ENCODE measurements at regions not wholly inside any gene's neighbourhood (a gene's known extent, or its start where the extent isn't known, plus 50 kb on each side); places are given as distances from the start of the nearest gene placed in this dataset.

DNA sequence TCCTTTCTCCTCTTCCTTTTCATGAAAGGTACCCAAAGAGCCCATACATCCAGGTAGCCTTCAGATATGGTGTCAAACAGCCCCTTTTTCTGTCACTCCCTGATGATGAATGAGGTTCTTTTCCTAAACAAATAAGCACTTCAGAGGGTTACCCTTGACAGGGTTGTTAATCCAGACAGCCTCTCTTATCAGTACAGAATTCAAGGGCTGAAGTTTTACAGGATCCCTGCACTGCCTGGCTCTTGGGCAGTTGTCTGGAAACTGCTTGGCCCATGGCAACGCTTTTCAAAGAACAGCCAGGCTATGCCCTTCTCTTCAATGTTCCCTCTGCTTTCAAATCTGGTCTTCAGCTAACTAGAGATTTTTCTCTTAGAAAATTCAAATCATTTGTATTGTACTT, 352.6 kb upstream of the FAM241A start:
- peaks cover 0 to 2% (median 0%) of the 10 kb centered on the region in 3 donors for H3K27me3 Mint-ChIP-seq (ENCODE audit: low read depth in 3 of 3)
- no peak for DNase-seq
- peaks cover 0 to 15% (median 2%) of the 10 kb centered on the region in 6 donors for H3K9me3 Mint-ChIP-seq
- no peaks in the 10 kb centered on the region for H3K4me1 Mint-ChIP-seq
- no peak overlapping the region for H3K4me3 Mint-ChIP-seq
- H3K36me3 Mint-ChIP-seq, result no peaks in the 10 kb centered on the region
- H3K27ac Mint-ChIP-seq, result no peak overlapping the region

DNA sequence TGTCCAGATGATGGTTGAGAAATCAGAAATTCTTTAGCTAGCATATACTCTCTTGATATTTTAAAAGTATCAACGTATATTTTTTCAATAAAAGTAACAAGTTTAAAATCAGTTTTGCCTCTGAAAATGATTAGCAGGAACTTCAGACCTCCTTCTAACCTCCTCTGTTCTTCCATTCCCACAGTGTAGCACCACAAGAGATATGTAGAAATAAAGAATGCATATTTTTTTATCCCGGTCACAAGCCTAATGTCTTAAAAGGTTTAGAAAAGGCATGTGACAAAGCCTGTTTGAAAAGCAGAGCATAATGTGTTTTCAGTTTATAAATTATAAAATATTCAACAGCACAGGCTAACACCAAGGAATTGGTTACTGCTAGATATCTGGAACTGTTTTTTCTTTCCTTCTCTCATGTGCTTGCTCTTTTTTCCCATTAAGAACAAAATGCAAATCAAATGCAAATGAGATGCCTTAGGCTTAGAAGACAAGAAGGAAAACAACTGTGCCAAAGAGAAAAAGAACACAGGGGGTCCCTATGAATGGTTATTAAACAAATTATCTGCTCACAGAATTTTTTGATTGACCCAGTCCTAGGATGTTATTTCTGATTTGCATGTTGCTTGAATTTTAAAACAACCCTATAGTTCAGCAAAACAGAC, 351.7 kb upstream of the FAM241A start:
- H3K4me3 Mint-ChIP-seq, result no peak overlapping the region
- no peak overlapping the region for H3K27ac Mint-ChIP-seq
- H3K9me3 Mint-ChIP-seq, result peaks cover 0 to 15% (median 4%) of the 10 kb centered on the region in 6 donors
- H3K4me1 Mint-ChIP-seq, result no peaks in the 10 kb centered on the region
- H3K27me3 Mint-ChIP-seq (ENCODE audit: low read depth in 3 of 3), result peaks cover 0 to 2% (median 0%) of the 10 kb centered on the region in 3 donors
- DNase-seq, result no peak
- no peaks in the 10 kb centered on the region for H3K36me3 Mint-ChIP-seq

DNA sequence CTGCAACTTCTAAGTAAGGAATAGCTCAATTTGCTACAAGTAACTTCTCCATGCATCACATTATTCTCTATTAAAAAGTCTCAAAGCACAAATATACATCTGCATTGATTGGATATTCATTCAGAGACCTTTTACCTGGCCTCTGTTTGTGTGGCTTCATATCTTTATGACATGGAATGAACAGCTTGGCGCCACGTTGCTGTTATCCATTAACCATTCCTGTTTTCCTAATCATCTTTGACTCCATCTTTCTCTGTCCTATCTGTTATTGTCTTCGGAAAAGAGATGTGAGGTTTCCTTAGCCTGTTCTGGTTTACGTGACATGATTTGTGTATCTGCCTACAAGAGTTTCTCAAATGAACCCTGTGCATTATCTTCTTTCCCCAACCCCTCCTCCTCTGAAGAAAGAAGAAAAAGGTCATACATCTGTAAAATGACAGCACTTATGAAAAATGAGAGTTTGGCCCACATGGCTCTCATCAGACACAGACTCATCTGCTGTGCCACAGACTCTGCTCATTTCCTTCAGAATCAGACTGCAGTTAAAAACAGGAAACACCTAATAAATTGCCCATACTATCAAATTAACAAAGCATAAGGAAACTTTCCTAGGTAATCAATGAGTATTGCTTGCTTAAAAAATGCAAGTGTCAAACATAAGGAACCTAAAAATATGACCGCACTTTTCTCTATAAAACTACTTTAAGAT, 347.6 kb upstream of the FAM241A start:
- Mint-ChIP-seq H3K4me3 (no peak overlapping the region), H3K9me3 (peaks cover 0 to 15% (median 4%) of the 10 kb centered on the region in 6 donors), H3K27me3 (ENCODE audit: low read depth in 3 of 3) (no peaks in the 10 kb centered on the region), H3K4me1 (no peaks in the 10 kb centered on the region), H3K36me3 (no peaks in the 10 kb centered on the region), H3K27ac (no peak overlapping the region)
- DNase-seq, result no peak

DNA sequence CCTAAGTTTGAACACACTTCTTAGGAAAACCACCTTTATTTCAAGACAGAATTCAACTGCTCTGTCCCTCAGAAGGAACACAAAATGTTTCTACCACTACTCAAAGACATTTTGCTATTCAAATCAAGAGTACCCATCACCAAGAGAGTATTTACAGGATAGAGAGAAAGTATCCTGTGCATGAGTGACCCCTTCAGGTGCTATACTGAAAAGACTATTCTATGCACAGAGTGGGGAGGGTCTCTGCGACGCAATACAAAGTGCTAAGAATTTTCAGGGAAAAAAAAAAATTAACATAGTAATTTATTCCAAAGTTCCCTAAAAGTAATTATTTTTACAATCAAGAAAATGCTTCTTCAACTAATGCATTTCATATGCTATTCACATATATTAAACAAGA, 346.4 kb upstream of the FAM241A start:
- DNase-seq, result no peak
- no peaks in the 10 kb centered on the region for H3K27me3 Mint-ChIP-seq (ENCODE audit: low read depth in 3 of 3)
- H3K9me3 Mint-ChIP-seq, result peaks cover 0 to 15% (median 4%) of the 10 kb centered on the region in 6 donors
- no peaks in the 10 kb centered on the region for H3K36me3 Mint-ChIP-seq
- H3K4me3 Mint-ChIP-seq, result no peak overlapping the region
- H3K27ac Mint-ChIP-seq, result no peak overlapping the region
- H3K4me1 Mint-ChIP-seq, result no peaks in the 10 kb centered on the region

DNA sequence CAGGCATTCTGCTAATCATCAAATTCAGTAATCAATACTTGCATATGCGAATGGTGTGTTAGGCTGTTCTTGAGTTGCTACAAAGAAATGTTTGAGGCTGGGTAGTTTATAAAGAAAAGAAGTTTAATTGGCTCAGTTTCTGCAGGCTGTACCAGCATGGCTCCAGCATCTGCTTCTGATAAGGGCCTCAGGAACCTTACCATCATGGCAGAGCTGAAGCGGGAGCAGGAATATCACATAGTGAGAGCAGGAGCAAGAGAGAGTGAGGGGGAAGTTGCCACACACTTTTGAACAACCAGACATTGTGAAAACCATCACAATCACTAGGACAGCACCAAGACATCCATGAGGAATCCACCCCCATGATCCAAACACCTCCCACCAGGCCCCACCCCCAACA, 344.7 kb upstream of the FAM241A start:
- Mint-ChIP-seq H3K9me3 (peaks cover 1 to 13% (median 5%) of the 10 kb centered on the region in 6 donors), H3K36me3 (no peaks in the 10 kb centered on the region), H3K4me3 (no peak overlapping the region), H3K27ac (no peak overlapping the region), H3K27me3 (ENCODE audit: low read depth in 3 of 3) (no peaks in the 10 kb centered on the region), H3K4me1 (no peaks in the 10 kb centered on the region)
- no peak for DNase-seq

DNA sequence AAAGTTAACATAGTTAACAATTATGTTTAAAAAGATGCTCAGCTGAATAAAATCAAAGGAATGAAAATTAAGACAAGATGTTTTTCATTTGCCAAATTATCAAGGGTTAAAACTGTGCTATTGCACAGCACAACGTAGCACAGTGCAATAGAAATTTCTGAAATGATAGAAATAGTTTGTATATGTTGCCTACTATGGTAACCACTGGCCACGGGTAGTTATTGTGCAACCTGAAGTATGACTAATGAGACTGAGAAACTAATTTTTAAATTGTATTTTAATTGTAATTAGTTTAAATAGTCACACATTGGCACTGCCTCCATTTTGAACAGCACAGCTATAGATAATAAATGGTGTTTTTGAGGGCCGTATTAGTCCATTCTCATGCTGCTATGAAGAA, 343.1 kb upstream of the FAM241A start:
- no peaks in the 10 kb centered on the region for H3K36me3 Mint-ChIP-seq
- no peak overlapping the region for H3K27ac Mint-ChIP-seq
- no peaks in the 10 kb centered on the region for H3K4me1 Mint-ChIP-seq
- H3K4me3 Mint-ChIP-seq, result no peak overlapping the region
- H3K27me3 Mint-ChIP-seq (ENCODE audit: low read depth in 3 of 3), result no peaks in the 10 kb centered on the region
- no peak for DNase-seq
- peaks cover 0 to 16% (median 8%) of the 10 kb centered on the region in 6 donors for H3K9me3 Mint-ChIP-seq

DNA sequence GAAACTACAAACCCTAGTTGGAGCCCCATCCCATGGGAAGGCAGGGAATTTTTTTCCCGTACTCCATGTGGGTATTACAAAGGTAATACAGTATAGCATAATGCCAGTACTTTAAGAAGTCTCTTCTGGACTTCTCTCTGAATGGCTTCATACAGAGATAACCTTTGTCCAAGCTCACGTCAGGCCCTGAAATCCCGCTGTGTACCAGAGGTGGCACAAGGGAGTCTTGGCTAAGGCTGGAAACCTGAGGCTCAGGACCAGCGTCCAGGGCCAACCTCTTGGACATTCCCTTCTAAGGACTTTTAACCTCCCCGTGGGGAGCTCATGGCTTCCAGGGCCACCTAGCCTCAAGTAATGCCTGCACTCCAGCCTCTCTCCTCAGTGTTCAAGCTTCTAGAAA, 338.9 kb upstream of the FAM241A start:
- Mint-ChIP-seq H3K4me1 (no peaks in the 10 kb centered on the region), H3K27me3 (ENCODE audit: low read depth in 3 of 3) (no peaks in the 10 kb centered on the region), H3K4me3 (no peak overlapping the region), H3K36me3 (no peaks in the 10 kb centered on the region), H3K27ac (no peak overlapping the region), H3K9me3 (peaks cover 5 to 10% (median 6%) of the 10 kb centered on the region in 6 donors)
- no peak for DNase-seq

DNA sequence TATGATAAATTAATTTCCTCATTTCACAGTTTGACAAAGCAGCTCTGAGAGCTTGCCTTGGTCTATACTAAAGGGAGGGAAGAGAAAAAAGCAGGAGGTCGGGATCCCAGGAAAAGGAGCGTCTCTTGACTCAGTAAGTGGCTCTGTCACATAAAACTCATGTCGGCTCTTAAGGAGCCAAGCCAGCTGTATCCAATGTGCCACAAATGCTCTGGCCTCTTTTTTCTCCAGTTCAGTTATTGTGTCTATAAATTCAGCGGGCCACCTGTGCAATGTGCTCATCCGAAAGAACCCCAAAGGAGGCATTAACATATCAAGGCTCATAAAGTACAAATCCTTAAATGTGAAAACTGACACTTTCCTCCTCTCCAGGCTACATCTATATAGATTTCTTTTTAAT, 337.7 kb upstream of the FAM241A start:
- DNase-seq, result no peak
- Mint-ChIP-seq H3K4me3 (no peak overlapping the region), H3K36me3 (no peaks in the 10 kb centered on the region), H3K4me1 (no peaks in the 10 kb centered on the region), H3K27ac (no peak overlapping the region), H3K27me3 (ENCODE audit: low read depth in 3 of 3) (no peaks in the 10 kb centered on the region), H3K9me3 (peaks cover 5 to 16% (median 6%) of the 10 kb centered on the region in 6 donors)

DNA sequence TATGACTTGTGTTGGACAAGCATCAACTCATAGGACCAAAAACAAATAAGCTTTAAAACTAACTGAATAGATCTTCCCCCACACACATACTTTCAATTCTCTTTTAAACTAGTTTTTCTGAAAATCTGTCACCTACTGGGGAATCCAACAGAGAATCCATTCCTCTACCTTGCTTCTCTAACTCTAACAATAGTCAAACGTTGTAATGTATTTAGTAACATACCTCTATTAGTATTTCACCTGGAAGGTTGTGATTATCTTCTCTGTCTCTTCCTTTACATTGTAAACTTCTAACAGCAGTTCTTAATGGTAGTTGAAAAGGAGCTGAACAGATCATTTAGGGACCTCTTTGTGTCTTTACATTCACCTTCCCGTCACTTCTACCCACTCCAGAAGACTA, 337.1 kb upstream of the FAM241A start:
- H3K9me3 Mint-ChIP-seq, result peaks cover 5 to 16% (median 6%) of the 10 kb centered on the region in 6 donors
- DNase-seq, result no peak
- H3K4me3 Mint-ChIP-seq, result no peak overlapping the region
- no peaks in the 10 kb centered on the region for H3K36me3 Mint-ChIP-seq
- H3K27ac Mint-ChIP-seq, result no peak overlapping the region
- H3K4me1 Mint-ChIP-seq, result no peaks in the 10 kb centered on the region
- no peaks in the 10 kb centered on the region for H3K27me3 Mint-ChIP-seq (ENCODE audit: low read depth in 3 of 3)

DNA sequence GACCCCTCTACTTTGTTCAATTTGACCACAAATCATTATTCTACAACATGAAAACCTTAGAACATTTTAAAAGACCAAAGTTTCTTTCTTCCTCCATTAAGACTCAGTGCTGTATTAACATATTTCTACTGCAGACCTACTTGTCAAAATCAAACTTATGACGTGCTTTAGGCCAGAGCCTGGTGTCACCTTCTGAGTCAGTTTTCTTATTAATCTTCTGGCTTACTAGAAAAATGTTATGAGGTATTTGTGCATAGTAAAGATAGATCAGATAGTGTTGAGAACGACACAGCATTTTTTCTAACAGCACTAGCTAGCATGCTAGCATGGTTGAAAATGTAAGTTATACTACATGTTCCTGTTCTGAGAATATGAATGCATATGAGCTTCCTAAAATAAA, 333.6 kb upstream of the FAM241A start:
- Mint-ChIP-seq H3K4me1 (no peaks in the 10 kb centered on the region), H3K36me3 (no peaks in the 10 kb centered on the region), H3K27me3 (ENCODE audit: low read depth in 3 of 3) (no peaks in the 10 kb centered on the region), H3K27ac (no peak overlapping the region), H3K4me3 (no peak overlapping the region), H3K9me3 (peaks cover 2 to 21% (median 9%) of the 10 kb centered on the region in 6 donors)
- DNase-seq, result no peak

DNA sequence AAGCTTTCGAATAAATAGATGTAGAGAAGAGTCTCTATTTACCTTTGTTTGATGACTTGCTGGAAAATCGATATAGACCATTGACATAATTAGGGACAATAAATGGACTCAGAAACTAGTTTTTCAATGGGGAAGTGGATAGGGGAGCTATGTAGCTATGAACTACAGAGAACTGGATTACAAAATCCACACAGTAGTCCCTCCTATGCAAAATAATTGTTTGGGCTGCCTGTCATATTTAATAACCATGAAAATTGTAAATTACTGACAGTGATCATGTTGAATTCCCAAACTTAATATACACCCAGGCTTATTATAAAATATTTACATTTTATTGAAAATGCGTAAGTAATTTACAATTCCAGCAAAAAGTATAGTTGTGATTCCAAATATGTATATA, 333.1 kb upstream of the FAM241A start:
- Mint-ChIP-seq H3K27me3 (ENCODE audit: low read depth in 3 of 3) (no peaks in the 10 kb centered on the region), H3K27ac (no peak overlapping the region), H3K9me3 (peaks cover 2 to 25% (median 7%) of the 10 kb centered on the region in 6 donors), H3K36me3 (no peaks in the 10 kb centered on the region), H3K4me1 (no peaks in the 10 kb centered on the region), H3K4me3 (no peak overlapping the region)
- no peak for DNase-seq

DNA sequence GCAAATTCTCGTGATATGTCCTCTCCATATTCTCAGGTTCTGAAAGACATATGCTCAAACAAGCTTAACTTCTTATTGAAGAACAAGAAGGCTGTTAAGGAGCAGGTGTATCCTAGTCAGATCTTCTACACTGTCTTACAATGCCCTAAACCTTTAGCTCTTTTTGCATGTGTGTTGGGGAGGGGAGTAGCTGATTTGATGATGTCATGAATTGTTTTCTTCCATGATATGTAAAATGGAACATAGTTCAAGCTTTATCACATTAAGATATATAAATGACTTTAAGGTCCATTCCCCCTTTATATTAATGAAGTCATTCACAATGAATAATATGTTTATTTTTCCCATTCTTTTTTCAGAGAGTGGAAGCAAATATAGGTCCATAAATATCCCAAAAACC, 332.5 kb upstream of the FAM241A start:
- peaks cover 2 to 26% (median 7%) of the 10 kb centered on the region in 6 donors for H3K9me3 Mint-ChIP-seq
- no peak overlapping the region for H3K4me3 Mint-ChIP-seq
- H3K36me3 Mint-ChIP-seq, result no peaks in the 10 kb centered on the region
- DNase-seq, result no peak
- no peaks in the 10 kb centered on the region for H3K27me3 Mint-ChIP-seq (ENCODE audit: low read depth in 3 of 3)
- H3K4me1 Mint-ChIP-seq, result no peaks in the 10 kb centered on the region
- no peak overlapping the region for H3K27ac Mint-ChIP-seq

DNA sequence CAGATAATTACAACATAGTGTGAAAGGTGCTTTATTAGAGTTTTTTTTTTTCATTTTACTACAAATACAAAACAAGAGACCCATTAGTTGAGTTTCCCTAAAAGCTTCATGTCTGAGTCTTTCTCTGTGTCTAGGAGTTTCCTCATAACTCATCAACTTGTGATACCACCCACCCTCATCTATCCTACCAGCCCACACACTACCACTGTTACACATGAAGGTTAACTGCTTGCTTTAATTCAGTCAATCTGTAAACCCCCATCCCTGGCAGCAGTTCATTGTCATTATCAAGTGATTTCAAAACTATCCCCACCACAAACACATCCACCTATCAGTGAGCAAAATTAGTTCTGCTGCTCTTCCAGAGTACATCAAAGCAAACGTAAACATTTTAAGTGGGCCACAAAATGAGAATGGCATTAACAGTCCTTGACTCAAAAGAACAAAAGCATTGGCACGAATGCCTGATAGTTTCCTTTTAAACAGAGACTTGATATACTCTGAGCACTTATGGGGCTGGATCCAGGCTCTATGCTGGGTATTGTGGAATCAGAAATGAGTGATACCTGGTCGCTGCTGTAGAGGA, 331.6 kb upstream of the FAM241A start:
- Mint-ChIP-seq H3K36me3 (no peaks in the 10 kb centered on the region), H3K4me3 (no peak overlapping the region), H3K4me1 (no peaks in the 10 kb centered on the region), H3K27ac (no peak overlapping the region), H3K9me3 (peaks cover 2 to 30% (median 5%) of the 10 kb centered on the region in 6 donors), H3K27me3 (ENCODE audit: low read depth in 3 of 3) (no peaks in the 10 kb centered on the region)
- DNase-seq, result no peak

DNA sequence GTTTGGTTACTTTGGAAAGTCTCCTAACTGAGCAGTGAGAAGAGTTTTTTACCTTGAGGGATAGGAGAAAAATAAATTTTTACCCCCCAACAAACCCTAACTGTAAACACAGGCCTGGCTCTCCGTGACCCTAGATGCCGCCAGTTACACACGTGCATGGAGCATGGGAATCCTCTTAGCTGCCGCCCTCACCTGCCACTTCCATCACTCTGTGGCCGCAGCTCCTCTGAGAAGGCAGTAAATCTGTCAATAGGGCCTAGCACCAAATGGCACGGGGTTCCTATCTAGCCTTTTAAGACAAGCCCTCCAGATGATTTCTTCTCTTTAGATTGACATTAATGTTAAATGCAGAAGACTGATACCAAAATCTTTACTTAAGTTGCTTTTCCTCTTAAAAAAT, 330.3 kb upstream of the FAM241A start:
- DNase-seq, result no peak
- H3K4me1 Mint-ChIP-seq, result no peaks in the 10 kb centered on the region
- peaks cover 0 to 25% (median 4%) of the 10 kb centered on the region in 6 donors for H3K9me3 Mint-ChIP-seq
- no peaks in the 10 kb centered on the region for H3K36me3 Mint-ChIP-seq
- no peak overlapping the region for H3K27ac Mint-ChIP-seq
- no peak overlapping the region for H3K4me3 Mint-ChIP-seq
- no peaks in the 10 kb centered on the region for H3K27me3 Mint-ChIP-seq (ENCODE audit: low read depth in 3 of 3)

Data from immature natural killer cell (primary cell).